Effector memory CD8-positive, alpha-beta T cell (primary cell): ENCODE measurements at regions not wholly inside any gene's neighbourhood (a gene's known extent, or its start where the extent isn't known, plus 50 kb on each side); places are given as distances from the start of the nearest gene placed in this dataset.

ENCODE experiments used
- ATAC-seq: fragments of 150-1000 bp; cut with Tn5 transposase; replicated peaks from 2 replicates; pipeline ENCODE4 v1.10.0; 2021; ENCODE audit warnings: mild to moderate bottlenecking, moderate library complexity
- DNase-seq, 3 experiments: peaks; one replicate each; pipeline ENCODE4 v3.0.0; 2021
- H3K27ac Mint-ChIP-seq, 2 donors: one replicate each; pipeline ENCODE4 v1.8.0; 2022; ENCODE audit warnings: mild to moderate bottlenecking in 2 of 2, mixed read lengths in 2 of 2, moderate library complexity in 2 of 2
- H3K27me3 Mint-ChIP-seq, 2 donors: one replicate each; pipeline ENCODE4 v1.8.0; 2022; ENCODE audit warnings: mixed read lengths in 2 of 2
- H3K36me3 Mint-ChIP-seq: one replicate; pipeline ENCODE4 v1.8.0; 2022; ENCODE audit warnings: mild to moderate bottlenecking, moderate library complexity, mixed read lengths; ENCODE audit not compliant: insufficient read depth
- H3K4me1 Mint-ChIP-seq, 2 donors: one replicate each; pipeline ENCODE4 v1.8.0; 2022; ENCODE audit warnings: low read depth in 2 of 2, mixed read lengths in 2 of 2
- H3K4me3 Mint-ChIP-seq, 2 donors: one replicate each; pipeline ENCODE4 v1.8.0; 2022; ENCODE audit warnings: mild to moderate bottlenecking in 2 of 2, mixed read lengths in 2 of 2, moderate library complexity in 2 of 2
- H3K9me3 Mint-ChIP-seq, 2 donors: one replicate each; pipeline ENCODE4 v1.8.0; 2022; ENCODE audit warnings: mixed read lengths in 2 of 2

DNA sequence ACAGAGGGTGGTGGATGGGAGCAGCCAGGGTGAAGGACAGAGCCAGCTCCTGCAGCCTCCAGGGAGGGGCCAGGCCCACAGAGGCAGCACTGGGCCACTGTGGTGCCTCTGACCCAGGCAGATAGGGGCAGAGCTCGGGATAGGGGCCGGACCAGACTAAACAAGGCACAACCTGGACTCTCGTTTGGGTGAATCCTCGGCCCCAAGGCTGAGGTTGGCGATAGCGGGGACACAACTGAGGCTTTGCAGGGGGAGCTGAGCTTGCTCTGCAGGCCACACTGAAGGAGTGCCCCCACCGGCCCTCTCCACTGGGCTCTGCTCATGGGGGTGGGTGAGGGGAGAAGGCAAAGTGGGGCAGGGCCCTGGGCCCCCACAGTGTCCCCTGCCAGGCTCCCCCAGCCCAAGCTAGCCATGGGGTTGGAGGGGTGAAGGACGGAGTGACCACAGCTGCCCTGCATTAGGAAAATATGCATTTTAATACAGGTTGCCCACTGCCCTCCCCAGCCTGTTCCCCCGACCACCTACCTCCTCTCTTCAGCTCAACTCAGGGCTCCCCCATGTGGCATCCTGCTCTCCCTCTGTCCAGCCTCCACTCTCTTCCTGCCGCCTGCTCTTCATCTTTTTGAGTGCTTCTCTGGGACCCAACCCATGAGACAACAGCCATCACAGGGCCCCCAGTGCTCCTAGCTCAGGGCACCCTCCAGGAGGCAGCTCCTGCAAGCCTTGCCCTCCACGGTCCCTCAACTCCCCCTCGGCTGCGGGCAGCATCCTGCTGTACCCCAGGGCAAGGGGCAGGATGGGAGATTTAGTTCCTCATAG is 152.8 kb downstream of the INHBB start:
- no peak overlapping the region for H3K27ac Mint-ChIP-seq
- DNase-seq (no peak), ATAC-seq (no peak)
- H3K9me3 Mint-ChIP-seq, result no peaks in the 10 kb centered on the region
- no peak overlapping the region for H3K4me3 Mint-ChIP-seq
- H3K27me3 Mint-ChIP-seq, result peaks cover 27 to 61% of the 10 kb centered on the region in 2 donors
- H3K36me3 Mint-ChIP-seq, result no peaks in the 10 kb centered on the region
- H3K4me1 Mint-ChIP-seq, result no peaks in the 10 kb centered on the region

DNA sequence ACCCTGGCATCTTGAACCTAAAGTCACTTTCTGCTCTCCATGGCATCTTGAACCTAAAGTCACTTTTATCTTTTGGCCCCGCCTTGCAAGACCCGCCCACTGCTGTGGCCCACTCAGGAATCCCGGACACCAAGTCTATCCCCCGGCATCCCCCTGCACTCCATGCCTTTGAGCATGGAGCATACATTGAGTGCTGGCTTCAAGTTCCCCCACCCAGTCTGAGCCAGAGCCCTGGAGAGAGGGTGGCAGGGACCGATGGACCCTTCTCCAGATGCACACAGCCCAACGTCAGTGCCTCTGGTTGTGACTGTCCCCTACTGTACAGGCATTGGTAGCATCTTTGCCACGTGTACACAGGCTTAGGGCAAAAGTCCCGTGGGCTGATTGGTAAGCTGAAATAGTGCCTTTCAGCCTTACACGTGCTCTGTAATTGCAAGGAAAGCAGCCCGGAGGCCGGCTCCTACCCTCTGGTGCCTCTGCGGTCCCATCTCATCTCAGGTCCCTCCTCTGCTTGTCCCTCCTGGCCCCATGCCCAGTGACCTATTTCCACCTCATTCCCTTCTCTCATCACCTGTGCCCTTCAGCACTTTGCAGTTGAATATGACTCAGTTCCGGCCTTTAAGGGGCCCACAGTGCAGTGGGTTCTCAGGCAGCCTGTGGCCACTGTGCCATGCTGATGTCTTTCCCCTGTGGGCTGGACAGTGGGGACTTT is 154.0 kb downstream of the INHBB start:
- peaks cover 27 to 61% of the 10 kb centered on the region in 2 donors for H3K27me3 Mint-ChIP-seq
- DNase-seq, result no peak
- ATAC-seq, result no peak
- no peak overlapping the region for H3K4me3 Mint-ChIP-seq
- no peaks in the 10 kb centered on the region for H3K9me3 Mint-ChIP-seq
- no peaks in the 10 kb centered on the region for H3K36me3 Mint-ChIP-seq
- H3K4me1 Mint-ChIP-seq, result no peaks in the 10 kb centered on the region
- H3K27ac Mint-ChIP-seq, result no peak overlapping the region

DNA sequence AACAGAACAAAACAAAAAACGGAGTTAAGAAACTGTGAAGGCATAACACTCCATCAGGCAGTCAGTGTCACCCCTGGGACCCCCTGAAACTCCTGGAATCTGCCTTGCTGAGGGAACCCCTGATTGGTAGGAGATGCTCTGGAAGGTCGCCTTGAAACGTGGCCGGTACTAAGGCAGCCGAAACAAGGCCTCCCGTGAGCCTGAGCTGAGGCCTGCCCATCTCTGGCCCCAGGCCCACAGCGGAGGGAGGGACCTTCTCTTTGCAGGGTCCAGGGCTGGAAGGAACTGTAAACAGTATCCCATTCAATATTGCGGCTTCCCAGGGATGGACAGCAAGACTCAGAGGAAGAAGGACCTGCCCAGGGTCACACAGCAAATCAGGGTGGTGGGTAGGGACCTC is 155.7 kb downstream of the INHBB start:
- DNase-seq, result no peak
- Mint-ChIP-seq H3K27me3 (peaks cover 27 to 50% of the 10 kb centered on the region in 2 donors), H3K36me3 (no peaks in the 10 kb centered on the region), H3K9me3 (no peaks in the 10 kb centered on the region), H3K27ac (no peak overlapping the region), H3K4me1 (no peaks in the 10 kb centered on the region), H3K4me3 (no peak overlapping the region)
- no peak for ATAC-seq

DNA sequence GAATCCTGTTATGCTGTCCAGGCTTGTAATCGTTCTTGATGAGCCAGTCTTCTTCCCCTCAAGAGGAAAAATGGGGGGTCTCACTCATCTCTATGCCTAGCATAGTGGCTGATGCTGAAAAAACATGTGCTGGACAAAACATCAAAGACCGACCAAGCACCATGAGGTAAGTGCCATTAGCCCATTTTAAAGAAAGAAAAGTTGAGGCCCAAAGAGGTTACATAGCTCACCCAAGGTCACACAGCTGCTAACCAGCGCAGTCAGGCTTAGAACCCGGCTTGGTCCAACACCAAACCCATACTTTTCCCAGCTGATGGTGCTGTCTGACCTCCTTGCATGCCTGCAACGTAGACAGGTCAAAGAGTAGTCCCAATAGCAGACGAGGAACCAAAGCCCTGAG is 156.4 kb downstream of the INHBB start:
- H3K4me3 Mint-ChIP-seq, result no peak overlapping the region
- peaks cover 27 to 42% of the 10 kb centered on the region in 2 donors for H3K27me3 Mint-ChIP-seq
- ATAC-seq, result no peak
- DNase-seq, result no peak
- no peaks in the 10 kb centered on the region for H3K36me3 Mint-ChIP-seq
- no peaks in the 10 kb centered on the region for H3K9me3 Mint-ChIP-seq
- no peaks in the 10 kb centered on the region for H3K4me1 Mint-ChIP-seq
- no peak overlapping the region for H3K27ac Mint-ChIP-seq

DNA sequence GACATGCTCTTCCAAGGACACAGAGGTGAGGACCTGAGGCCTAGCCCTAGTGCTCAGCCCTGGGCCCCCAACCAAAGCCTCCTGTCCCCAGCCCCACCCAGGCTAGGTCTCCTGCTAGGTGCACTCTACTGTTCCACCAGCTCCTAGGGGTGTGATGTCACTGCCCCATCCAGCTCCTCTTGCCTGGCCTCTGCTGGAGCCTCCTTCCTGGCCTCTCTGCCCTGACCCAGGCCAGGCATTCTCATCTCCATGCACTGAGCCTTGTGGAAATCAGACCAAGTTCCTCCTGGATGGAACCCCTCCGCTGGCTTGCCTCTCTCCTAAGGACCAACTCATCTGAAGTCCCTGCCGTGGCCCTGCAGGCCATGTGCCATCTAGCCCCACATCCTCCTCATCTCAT is 156.8 kb downstream of the INHBB start:
- no peaks in the 10 kb centered on the region for H3K4me1 Mint-ChIP-seq

DNA sequence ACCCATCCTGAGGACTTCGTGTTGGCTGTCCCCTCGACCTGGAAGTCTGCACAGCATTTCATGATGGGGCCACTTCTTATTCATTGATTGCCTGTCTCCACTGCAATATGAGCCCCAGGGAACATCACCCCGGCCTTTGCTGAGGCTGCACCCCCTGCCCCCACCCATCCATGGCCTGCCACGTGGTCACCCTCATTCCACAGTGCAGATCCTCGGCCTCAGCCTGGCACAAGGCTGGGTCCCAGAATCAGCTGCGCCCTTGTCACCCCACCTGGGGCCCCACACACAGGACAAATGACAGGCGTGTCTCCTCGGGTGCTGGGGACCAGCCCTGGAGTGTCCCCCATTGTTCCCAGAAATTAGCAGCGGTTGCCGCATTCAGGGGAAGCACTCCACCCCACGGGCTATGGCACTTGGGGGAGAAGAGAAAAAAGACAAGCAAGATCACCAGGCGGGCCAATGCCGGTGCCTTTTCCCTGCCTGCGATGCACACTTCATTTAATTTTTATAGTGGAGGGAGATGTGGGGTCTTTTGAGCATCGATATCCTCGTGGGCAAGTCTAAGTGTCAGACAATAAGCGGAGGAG is 157.4 kb downstream of the INHBB start:
- Mint-ChIP-seq H3K9me3 (no peaks in the 10 kb centered on the region), H3K4me3 (no peak overlapping the region)
- no peak for ATAC-seq

More for the DNA sequence above, 156.8 kb downstream of the INHBB start:
- ATAC-seq (no peak), DNase-seq (no peak)
- H3K27ac Mint-ChIP-seq, result no peak overlapping the region
- H3K27me3 Mint-ChIP-seq, result peaks cover 27 to 38% of the 10 kb centered on the region in 2 donors
- H3K36me3 Mint-ChIP-seq, result no peaks in the 10 kb centered on the region
- no peak overlapping the region for H3K4me3 Mint-ChIP-seq
- no peaks in the 10 kb centered on the region for H3K9me3 Mint-ChIP-seq

DNA sequence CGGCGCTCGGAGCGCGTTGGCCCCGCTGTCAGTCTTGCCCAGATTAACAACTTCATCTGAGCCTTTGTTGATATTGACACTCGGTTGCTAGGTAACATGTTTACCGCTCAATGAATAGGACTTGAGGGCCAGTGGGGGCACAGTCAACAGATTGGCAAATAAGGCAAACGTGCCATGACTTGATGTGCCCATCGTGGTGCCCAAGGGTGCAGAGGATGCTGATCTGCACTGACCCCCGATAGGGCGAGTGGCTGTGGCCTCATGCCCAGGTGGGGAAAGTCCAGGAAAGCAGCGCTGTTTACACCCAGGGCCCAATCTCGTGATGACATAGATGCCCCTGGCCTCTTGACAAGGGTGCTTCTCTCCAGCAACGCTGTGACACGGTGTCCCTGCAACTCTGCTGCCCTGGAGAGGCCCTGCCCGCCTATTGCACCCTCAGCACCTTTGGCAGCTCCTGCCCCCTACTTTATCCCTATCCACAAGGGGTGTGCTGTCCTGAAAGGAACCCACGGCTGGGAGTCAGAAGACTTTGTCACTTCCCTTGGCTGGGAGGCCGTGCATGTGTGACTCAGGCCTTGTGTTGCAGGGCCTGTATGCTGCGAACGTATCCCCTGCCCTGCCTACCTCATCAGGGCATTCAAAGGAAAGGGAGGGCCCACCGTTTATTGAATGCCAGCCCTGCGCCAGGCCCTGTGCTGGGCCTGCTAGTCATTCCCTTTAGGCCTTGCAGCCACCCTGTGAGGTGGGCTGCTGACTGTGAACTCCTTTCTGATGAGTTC is 158.0 kb downstream of the INHBB start:
- Mint-ChIP-seq H3K4me1 (no peaks in the 10 kb centered on the region), H3K27ac (no peak overlapping the region), H3K9me3 (no peaks in the 10 kb centered on the region), H3K4me3 (no peak overlapping the region), H3K27me3 (peaks cover 25 to 44% of the 10 kb centered on the region in 2 donors), H3K36me3 (no peaks in the 10 kb centered on the region)
- no peak for DNase-seq
- no peak for ATAC-seq

More for the DNA sequence above, 157.4 kb downstream of the INHBB start:
- peaks cover 27 to 38% of the 10 kb centered on the region in 2 donors for H3K27me3 Mint-ChIP-seq
- DNase-seq, result no peak
- no peaks in the 10 kb centered on the region for H3K4me1 Mint-ChIP-seq
- no peak overlapping the region for H3K27ac Mint-ChIP-seq
- no peaks in the 10 kb centered on the region for H3K36me3 Mint-ChIP-seq

DNA sequence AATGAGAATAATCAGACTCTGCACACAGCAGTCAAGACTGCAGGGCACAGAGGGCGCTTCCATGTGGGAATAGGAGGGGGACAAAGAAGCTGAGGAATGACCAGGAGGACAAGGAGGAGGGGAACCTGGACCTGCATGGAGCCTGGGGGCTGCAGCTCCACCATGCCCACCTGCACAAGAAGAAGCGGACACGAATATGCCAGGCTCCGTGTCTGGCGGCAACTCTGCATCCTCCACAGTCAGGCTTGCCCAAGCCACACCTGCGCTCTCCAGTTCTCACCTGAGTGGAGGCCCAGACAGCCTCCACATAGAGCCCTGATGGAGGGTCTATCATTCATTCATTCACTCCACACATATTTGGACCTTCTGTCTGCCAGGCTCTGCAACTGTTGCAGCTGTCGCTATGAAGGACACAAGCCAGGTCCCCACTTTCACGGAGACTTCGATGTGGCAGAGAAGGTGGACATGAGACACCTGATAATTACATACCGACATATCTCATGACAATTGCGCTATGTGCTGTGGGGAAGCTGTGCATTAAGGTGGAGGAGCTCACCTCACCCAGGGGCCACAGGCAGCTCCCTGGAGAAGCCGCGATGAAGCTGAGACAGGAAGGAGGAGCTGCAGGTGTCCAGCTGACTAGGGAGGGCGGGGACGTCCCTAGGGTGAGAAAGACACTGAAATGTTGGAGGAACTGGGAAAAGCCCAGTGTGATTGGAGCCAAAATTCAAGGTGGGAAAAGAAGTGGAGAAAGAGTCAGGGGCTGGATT is 159.2 kb downstream of the INHBB start:
- no peak for DNase-seq
- H3K4me3 Mint-ChIP-seq, result no peak overlapping the region
- H3K27me3 Mint-ChIP-seq, result peaks cover 18 to 39% of the 10 kb centered on the region in 2 donors
- H3K9me3 Mint-ChIP-seq, result no peaks in the 10 kb centered on the region
- no peak for ATAC-seq
- no peak overlapping the region for H3K27ac Mint-ChIP-seq
- H3K36me3 Mint-ChIP-seq, result no peaks in the 10 kb centered on the region
- H3K4me1 Mint-ChIP-seq, result no peaks in the 10 kb centered on the region

DNA sequence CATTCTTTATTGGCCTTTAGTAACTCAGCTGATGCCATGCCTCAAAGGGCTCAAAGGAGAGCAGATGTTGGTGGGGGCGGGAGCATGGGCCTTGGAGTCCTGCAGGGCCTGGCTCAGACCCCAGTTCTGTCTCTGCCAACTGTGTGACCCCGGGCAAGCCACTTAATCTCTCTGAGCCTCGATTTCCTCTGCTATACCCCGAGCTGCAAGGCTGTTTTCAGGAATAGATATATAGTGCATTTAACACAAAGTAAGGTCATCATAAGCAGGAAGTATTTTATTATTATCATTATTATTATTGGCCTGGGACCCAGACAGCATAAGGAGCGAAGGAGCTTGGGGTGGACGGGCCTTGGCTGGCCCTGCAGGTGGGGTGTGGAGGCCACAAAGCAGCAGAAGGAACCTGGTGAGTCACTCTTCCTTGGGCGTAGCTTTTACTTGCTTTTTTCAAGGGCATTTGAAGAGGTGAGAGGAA is 162.7 kb downstream of the INHBB start:
- no peaks in the 10 kb centered on the region for H3K4me1 Mint-ChIP-seq
- ATAC-seq, result no peak
- DNase-seq, result no peak
- no peak overlapping the region for H3K27ac Mint-ChIP-seq
- H3K9me3 Mint-ChIP-seq, result no peaks in the 10 kb centered on the region
- H3K4me3 Mint-ChIP-seq, result no peak overlapping the region
- no peaks in the 10 kb centered on the region for H3K36me3 Mint-ChIP-seq
- peaks cover 4 to 14% of the 10 kb centered on the region in 2 donors for H3K27me3 Mint-ChIP-seq

DNA sequence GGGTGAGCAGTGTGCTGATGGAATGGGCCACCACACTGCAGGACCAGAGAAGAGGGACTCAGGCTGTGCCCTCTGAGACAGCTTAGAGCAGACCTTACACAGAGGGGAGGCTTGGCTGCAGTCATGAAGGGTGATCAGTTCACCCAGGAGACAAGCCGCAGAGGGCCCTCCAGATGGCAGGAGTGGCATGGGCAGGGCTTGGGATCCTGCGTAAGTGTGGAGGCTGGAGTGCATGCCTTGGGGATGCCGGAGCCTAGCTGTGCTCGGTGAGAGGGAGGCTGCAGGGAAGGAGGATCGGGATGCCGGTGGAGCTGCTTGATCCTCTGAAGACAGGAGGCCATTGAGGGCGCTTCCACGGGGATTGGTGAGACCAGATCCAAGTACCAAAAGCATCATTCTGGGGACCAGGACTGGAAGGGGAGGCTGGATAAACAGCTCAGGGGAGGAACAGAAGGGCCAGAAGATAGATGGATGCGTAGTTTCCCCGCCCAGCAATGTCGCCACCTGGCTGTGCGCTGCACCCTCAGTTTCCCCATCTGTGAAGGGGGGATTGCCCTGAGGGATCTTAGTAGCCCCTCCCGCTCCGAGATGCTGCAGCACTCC is 163.4 kb downstream of the INHBB start:
- DNase-seq (no peak), ATAC-seq (no peak)
- no peaks in the 10 kb centered on the region for H3K9me3 Mint-ChIP-seq
- no peaks in the 10 kb centered on the region for H3K36me3 Mint-ChIP-seq
- H3K27me3 Mint-ChIP-seq, result peaks cover 4 to 13% of the 10 kb centered on the region in 2 donors
- no peak overlapping the region for H3K4me3 Mint-ChIP-seq
- no peaks in the 10 kb centered on the region for H3K4me1 Mint-ChIP-seq
- H3K27ac Mint-ChIP-seq, result no peak overlapping the region

DNA sequence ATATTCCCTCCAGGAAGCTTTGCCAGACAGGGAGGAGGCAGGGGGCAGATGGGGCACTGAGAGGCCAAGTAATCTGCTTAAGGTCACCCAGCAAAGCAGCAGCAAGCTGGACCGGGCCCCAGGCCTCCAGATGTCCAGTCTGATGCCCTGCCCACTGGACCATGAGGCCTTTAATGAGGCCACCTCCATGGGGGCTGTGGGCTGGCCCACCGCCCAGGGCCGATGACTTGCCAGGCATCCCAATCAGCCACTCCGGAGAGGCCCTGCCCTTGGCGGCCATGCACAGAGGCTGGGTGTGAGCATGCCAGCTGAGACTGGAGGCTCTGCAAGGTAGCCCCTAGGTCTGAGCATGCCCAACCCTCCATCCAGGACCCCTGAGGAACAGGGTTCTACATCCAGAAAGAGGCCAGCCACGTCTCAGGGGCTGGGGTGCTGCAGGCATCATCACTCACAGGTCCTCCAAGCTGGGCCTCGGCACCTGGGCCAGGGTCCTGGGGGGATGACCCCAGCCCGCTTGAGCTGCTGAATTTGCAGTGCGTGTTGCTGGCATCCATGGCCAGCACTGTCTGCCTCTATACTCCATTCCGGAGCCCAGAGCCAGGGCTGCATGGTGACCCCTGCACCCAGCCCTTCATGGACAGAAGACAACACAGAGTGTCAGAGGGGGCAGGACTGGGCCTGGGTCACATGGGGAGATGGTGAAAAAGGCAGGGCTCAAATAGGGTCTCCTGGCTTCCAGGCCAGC is 164.2 kb downstream of the INHBB start:
- H3K4me3 Mint-ChIP-seq, result no peak overlapping the region
- ATAC-seq (no peak), DNase-seq (no peak)
- H3K9me3 Mint-ChIP-seq, result no peaks in the 10 kb centered on the region
- no peak overlapping the region for H3K27ac Mint-ChIP-seq
- peaks cover 11 to 22% of the 10 kb centered on the region in 2 donors for H3K27me3 Mint-ChIP-seq
- no peaks in the 10 kb centered on the region for H3K4me1 Mint-ChIP-seq
- H3K36me3 Mint-ChIP-seq, result no peaks in the 10 kb centered on the region
